Stimulated activated CD8-positive, alpha-beta memory T cell treated with anti-CD3 and anti-CD28 coated beads, Interleukin-12 subunit alpha, Interleukin-12 subunit beta, amount 100 ng/mL, for 1 hour (primary cell): ENCODE measurements at regions not wholly inside any gene's neighbourhood (a gene's known extent, or its start where the extent isn't known, plus 50 kb on each side); places are given as distances from the start of the nearest gene placed in this dataset.

ENCODE experiments used
- DNase-seq: peaks from one replicate; pipeline ENCODE4 v3.0.0-alpha.2; 2020; ENCODE audit warnings: low read depth

- DNase-seq, result no peak
Observed at GRCh38 chr5:2131196-2131595, 248.5 kb upstream of the IRX4 start.

GRCh38 chr5:2130361-2130760, 247.6 kb upstream of the IRX4 start:
- no peak for DNase-seq

GRCh38 chr5:2129568-2130272, 247.0 kb upstream of the IRX4 start:
- DNase-seq, result no peak

GRCh38 chr5:2128686-2129355, 246.1 kb upstream of the IRX4 start:
- no peak for DNase-seq

DNA sequence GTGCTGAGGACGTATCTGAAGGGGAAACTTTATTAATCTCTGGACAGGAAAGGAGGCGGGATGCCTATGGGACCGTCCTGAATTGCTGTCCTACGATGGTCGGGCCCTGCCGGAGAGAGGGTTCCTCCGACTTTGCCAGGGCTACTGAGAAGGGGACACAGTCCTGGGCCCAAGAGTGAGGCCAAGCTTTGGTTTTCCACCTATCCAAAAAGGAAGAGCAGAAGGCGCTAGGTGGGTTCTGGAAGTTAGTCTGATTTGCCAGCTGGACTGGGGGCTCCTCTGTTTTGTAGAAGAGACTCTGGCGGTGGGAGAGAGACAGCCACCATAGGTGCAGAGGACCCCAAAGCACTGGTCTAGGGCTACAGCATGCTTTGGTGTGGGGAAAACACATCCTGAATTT, 243.8 kb upstream of the IRX4 start:
- DNase-seq, result no peak

GRCh38 chr5:2125901-2126265, 243.2 kb upstream of the IRX4 start:
- no peak for DNase-seq

GRCh38 chr5:2125171-2125900, 242.6 kb upstream of the IRX4 start:
- DNase-seq, result no peak

GRCh38 chr5:2124434-2125170, 241.9 kb upstream of the IRX4 start:
- no peak for DNase-seq

DNA sequence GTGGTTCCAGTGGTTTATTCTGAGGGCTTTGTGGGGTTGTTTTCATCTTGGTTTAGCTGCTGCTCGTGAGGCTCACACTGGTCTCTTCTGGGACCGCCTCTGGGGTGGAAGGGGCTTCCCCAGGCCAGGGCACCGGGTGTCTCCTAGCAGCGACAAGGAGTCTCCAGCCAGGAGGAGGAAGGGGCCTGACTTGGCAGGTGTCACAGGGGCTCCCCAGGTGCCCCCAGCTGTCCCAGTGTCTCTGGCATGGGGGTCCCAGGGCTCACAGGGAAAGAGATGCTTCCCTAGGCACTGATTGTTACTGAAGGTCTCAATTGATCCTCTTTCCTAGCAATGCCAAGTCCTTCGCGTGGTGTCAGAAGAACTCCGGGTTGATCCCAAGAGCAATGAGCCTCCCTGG, 241.1 kb upstream of the IRX4 start:
- no peak for DNase-seq

- no peak for DNase-seq
Observed at GRCh38 chr5:2120361-2120760, 237.6 kb upstream of the IRX4 start.

DNA sequence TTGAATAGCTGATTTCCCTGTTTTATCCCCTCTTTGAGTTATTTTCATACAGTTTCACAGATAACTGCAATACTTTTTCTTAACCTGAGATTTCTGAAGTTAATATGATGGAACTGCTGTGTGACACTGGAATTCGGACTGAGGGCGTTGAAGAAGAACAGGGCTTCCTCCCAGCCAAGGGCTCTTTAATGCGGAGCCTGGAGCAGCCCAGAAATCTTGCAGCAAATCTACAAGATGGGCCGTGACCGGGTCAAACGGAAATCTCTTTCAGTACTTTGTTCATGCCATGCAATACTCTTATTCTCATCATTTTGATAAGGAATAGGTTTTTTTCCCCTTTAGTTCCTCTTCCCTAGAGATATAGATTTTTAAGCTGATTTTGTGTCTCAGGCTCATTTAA, 236.8 kb upstream of the IRX4 start:
- DNase-seq, result no peak

DNA sequence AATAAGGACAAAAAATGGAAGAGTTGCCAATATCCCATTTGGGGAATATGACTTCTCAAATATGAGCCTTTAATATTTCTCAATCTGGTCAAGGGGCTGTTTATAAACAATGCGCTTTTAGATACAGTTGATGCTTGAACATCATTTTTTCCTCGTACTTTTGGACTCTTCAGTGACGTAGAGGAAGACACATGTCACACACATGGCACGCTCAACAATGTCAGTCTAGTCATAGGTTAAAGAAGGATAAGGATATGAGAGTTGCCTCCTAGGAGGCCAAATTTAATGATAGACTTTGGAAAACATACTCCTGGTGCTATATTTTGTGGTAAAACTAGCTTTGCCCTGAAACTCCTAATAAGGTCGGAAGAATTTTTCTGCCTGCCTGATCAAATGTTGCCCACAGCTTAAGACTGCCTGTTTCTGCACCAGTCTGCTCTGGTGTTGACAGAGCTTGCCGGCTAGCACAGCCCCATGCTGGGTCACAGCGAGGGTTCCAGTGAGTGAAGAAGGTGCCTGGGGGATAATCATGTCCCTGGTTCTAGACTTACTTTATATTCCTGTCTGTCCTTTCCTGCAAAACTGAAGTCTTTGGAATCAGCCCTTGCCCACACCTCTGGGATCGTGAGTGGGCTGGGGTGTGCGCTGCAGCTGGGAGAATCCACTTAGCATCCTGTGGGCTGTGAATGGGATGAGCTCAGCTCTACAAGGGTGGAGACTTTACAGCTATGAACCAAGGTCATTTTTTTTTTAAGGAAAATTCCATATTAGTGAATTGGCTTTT, 230.8 kb upstream of the IRX4 start:
- DNase-seq, result no peak

DNA sequence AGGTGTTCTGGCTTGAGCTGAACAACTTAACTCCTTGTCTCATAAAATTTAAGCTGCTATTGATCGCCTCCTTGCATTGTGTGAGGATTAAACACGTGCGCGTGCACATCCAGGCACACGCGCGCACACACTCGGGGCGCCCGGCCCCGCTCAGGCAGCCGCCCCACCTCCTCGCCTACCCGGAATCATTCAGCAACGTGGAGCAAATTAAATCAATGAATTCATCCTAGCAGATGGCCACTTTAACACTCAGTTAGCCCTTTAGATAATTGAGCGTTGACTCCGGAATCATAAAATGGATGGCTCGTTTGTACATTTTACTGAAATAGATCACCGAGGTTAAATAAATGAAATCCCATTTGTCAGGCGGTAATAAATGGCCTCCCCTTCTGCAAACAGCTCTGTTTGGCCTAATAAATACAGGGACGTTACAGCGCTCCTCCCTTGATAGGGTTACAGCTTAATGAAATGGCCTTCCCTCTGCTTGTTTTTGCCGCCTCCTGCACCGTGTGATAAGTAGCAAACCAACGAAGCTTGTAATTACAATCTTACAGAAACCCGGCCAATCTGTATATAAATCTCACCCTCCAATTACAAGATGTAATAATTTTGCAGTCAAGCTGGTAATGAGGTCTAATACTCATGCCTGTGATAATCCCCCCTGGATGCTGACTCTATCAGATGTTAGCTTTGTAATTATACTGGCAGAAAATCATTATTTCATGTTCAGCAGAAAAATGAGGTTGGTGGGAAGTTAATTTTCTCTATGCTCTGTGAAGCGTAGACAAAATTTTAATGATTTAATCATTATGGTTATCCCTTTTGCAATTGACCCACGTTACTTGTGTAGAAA, 229.7 kb upstream of the IRX4 start:
- DNase-seq, result no peak

GRCh38 chr5:2111569-2112105, 228.9 kb upstream of the IRX4 start:
- no peak for DNase-seq

GRCh38 chr5:2110934-2111462, 228.3 kb upstream of the IRX4 start:
- no peak for DNase-seq

GRCh38 chr5:2110137-2110933, 227.6 kb upstream of the IRX4 start:
- DNase-seq, result no peak

DNA sequence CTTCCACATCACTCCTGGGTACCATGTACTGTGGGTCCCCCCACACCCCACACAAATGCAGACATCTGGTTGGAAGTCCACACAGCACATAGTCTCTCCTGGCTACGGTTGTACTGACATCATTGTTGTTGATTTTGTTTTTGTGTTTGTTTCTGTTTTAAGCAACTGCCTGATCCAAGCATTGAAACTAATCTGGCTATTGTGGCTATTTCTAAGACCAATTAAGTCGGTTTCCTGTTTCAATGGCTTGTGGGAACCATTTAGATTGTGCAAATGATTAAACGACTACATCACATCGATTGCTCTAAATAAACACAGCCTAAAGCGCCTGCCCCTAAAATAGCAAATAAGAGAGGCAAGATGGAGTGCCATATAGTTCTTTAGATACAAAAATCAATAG, 226.8 kb upstream of the IRX4 start:
- no peak for DNase-seq

DNA sequence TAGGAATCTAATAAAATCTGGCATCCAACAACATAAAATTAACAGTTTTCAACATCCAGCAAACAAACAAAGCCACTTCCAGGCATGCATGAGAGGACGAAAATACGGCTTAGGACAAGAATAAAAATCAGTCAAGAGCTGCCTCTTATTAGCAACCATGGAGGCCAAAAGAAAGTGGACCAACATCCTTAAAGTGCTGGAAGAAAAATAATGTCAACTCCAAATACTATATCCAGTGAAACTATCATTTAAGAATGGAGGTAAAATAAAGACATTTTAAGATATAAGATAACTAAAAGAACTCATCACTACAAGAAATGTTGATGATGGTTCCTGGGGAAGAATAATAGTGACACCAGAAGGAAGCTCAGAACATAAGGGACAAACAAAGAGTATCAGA, 224.0 kb upstream of the IRX4 start:
- DNase-seq, result no peak

DNA sequence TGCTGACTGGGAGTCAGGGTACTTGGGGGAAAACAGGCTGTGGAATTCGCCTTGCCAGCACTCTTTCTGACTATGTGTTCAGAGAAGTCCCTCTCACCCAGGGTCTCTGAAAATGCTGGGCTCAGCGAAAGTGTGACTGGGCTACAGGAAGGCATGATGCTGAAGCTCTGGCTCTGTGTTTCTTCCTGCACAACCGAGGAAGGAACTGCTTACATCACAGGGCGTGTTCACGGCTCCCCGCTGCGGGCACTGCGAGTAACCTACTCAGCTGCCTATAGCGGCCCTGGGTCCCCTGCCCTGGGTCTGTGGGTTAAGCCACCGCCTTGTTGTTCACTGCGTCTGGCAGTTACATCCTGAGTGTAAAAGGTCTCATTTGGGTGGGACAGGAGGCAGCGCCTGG, 222.4 kb upstream of the IRX4 start:
- no peak for DNase-seq

DNA sequence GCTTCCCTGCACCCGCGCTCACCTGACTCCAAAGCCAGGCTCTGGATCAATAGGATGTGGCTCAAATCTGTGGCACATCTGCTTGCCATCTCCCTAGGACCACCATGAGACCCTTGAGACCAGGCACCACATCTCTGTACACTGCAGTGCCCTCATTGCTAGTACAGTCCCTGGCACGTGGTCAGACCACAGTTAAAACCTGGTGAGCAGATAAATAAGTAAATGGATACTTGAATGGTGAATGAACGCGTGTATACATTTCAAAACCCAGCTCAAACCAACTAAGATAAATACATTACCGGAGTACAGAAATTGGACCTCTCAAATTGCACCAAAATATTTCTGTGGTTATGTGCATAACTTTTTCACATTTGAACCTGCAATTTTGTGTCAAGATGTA, 221.2 kb upstream of the IRX4 start:
- no peak for DNase-seq
